Activated T-cell treated with anti-CD3 and anti-CD28 coated beads, Interleukin-2, amount 50 U/mL, for 4 hours (primary cell): ENCODE measurements at regions not wholly inside any gene's neighbourhood (a gene's known extent, or its start where the extent isn't known, plus 50 kb on each side); places are given as distances from the start of the nearest gene placed in this dataset.

Experiments
- ATAC-seq, 2 donors: fragments of 200-7000 bp; cut with Tn5 transposase; one replicate each; pipeline ENCODE4 v1.10.0; 2021
- DNase-seq: peaks from one replicate; pipeline ENCODE4 v3.0.0-alpha.2; 2020
- H3K27me3 Mint-ChIP-seq: one replicate; pipeline ENCODE4 v1.8.0; 2021; ENCODE audit warnings: low read depth, mixed read lengths
- H3K36me3 Mint-ChIP-seq: one replicate; pipeline ENCODE4 v1.8.0; 2022; ENCODE audit warnings: mixed read lengths; ENCODE audit not compliant: insufficient read depth
- H3K4me1 Mint-ChIP-seq: one replicate; pipeline ENCODE4 v1.8.0; 2021; ENCODE audit warnings: low read depth, mixed read lengths
- H3K4me3 Mint-ChIP-seq: one replicate; pipeline ENCODE4 v1.8.0; 2021; ENCODE audit warnings: mild to moderate bottlenecking, moderate library complexity, mixed read lengths
- H3K9me3 Mint-ChIP-seq: one replicate; pipeline ENCODE4 v1.8.0; 2021; ENCODE audit warnings: mixed read lengths

- H3K36me3 Mint-ChIP-seq: no peaks in the 10 kb centered on the region
- no peaks in the 10 kb centered on the region for H3K27me3 Mint-ChIP-seq
- ATAC-seq (no peak), DNase-seq (no peak)
- H3K4me3 Mint-ChIP-seq: no peak overlapping the region
- no peaks in the 10 kb centered on the region for H3K9me3 Mint-ChIP-seq
- H3K4me1 Mint-ChIP-seq: no peaks in the 10 kb centered on the region
These were observed 384.4 kb downstream of the TNS3 start for GRCh38 chr7:47197486-47197885.

- Mint-ChIP-seq H3K27me3 (no peaks in the 10 kb centered on the region), H3K4me1 (no peaks in the 10 kb centered on the region), H3K36me3 (no peaks in the 10 kb centered on the region), H3K9me3 (no peaks in the 10 kb centered on the region), H3K4me3 (no peak overlapping the region)
- DNase-seq (no peak), ATAC-seq (no peak)
These were observed 385.2 kb downstream of the TNS3 start for GRCh38 chr7:47196737-47197136.

- Mint-ChIP-seq H3K27me3 (no peaks in the 10 kb centered on the region), H3K4me3 (no peak overlapping the region), H3K4me1 (no peaks in the 10 kb centered on the region), H3K9me3 (no peaks in the 10 kb centered on the region), H3K36me3 (no peaks in the 10 kb centered on the region)
- ATAC-seq (no peak), DNase-seq (no peak)
These were observed 385.7 kb downstream of the TNS3 start for GRCh38 chr7:47196106-47196645.

- H3K9me3 Mint-ChIP-seq: no peaks in the 10 kb centered on the region
- no peak overlapping the region for H3K4me3 Mint-ChIP-seq
- no peak for ATAC-seq
- H3K27me3 Mint-ChIP-seq: no peaks in the 10 kb centered on the region
- DNase-seq: no peak
- no peaks in the 10 kb centered on the region for H3K36me3 Mint-ChIP-seq
- no peaks in the 10 kb centered on the region for H3K4me1 Mint-ChIP-seq
These were observed 386.3 kb downstream of the TNS3 start for GRCh38 chr7:47195641-47196040.

- ATAC-seq (no peak), DNase-seq (no peak)
- Mint-ChIP-seq H3K36me3 (no peaks in the 10 kb centered on the region), H3K4me3 (no peak overlapping the region), H3K27me3 (no peaks in the 10 kb centered on the region), H3K9me3 (no peaks in the 10 kb centered on the region), H3K4me1 (no peaks in the 10 kb centered on the region)
These were observed 387.3 kb downstream of the TNS3 start for GRCh38 chr7:47194516-47195057.

- DNase-seq: no peak
- no peak for ATAC-seq
- H3K27me3 Mint-ChIP-seq: no peaks in the 10 kb centered on the region
These were observed 388.9 kb downstream of the TNS3 start for GRCh38 chr7:47192978-47193377.

GRCh38 chr7:47191876-47192291, 390.0 kb downstream of the TNS3 start:
- no peak for DNase-seq
- H3K9me3 Mint-ChIP-seq: no peaks in the 10 kb centered on the region
- H3K4me1 Mint-ChIP-seq: no peaks in the 10 kb centered on the region
- no peak overlapping the region for H3K4me3 Mint-ChIP-seq
- no peaks in the 10 kb centered on the region for H3K27me3 Mint-ChIP-seq
- H3K36me3 Mint-ChIP-seq: no peaks in the 10 kb centered on the region
- no peak for ATAC-seq

More at GRCh38 chr7:47192978-47193377, 388.9 kb downstream of the TNS3 start:
- Mint-ChIP-seq H3K9me3 (no peaks in the 10 kb centered on the region), H3K4me3 (no peak overlapping the region), H3K36me3 (no peaks in the 10 kb centered on the region), H3K4me1 (no peaks in the 10 kb centered on the region)

- Mint-ChIP-seq H3K4me1 (no peaks in the 10 kb centered on the region), H3K9me3 (no peaks in the 10 kb centered on the region), H3K4me3 (no peak overlapping the region), H3K36me3 (no peaks in the 10 kb centered on the region), H3K27me3 (no peaks in the 10 kb centered on the region)
- ATAC-seq: no peak
- no peak for DNase-seq
These were observed 390.6 kb downstream of the TNS3 start for GRCh38 chr7:47191316-47191715.

- no peak overlapping the region for H3K4me3 Mint-ChIP-seq
- DNase-seq (no peak), ATAC-seq (no peak)
- H3K9me3 Mint-ChIP-seq: no peaks in the 10 kb centered on the region
- no peaks in the 10 kb centered on the region for H3K27me3 Mint-ChIP-seq
- H3K36me3 Mint-ChIP-seq: no peaks in the 10 kb centered on the region
- H3K4me1 Mint-ChIP-seq: no peaks in the 10 kb centered on the region
These were observed 391.4 kb downstream of the TNS3 start for GRCh38 chr7:47190462-47190861.

GRCh38 chr7:47188653-47189315, 393.1 kb downstream of the TNS3 start:
- no peak for ATAC-seq
- Mint-ChIP-seq H3K36me3 (no peaks in the 10 kb centered on the region), H3K4me3 (no peak overlapping the region), H3K4me1 (no peaks in the 10 kb centered on the region), H3K27me3 (no peaks in the 10 kb centered on the region), H3K9me3 (no peaks in the 10 kb centered on the region)
- DNase-seq: no peak

GRCh38 chr7:47188136-47188535, 393.8 kb downstream of the TNS3 start:
- Mint-ChIP-seq H3K4me1 (no peaks in the 10 kb centered on the region), H3K36me3 (no peaks in the 10 kb centered on the region), H3K9me3 (no peaks in the 10 kb centered on the region), H3K4me3 (no peak overlapping the region), H3K27me3 (no peaks in the 10 kb centered on the region)
- no peak for DNase-seq
- ATAC-seq: no peak

- Mint-ChIP-seq H3K9me3 (no peaks in the 10 kb centered on the region), H3K27me3 (no peaks in the 10 kb centered on the region), H3K36me3 (no peaks in the 10 kb centered on the region), H3K4me1 (no peaks in the 10 kb centered on the region), H3K4me3 (no peak overlapping the region)
- DNase-seq: no peak
- ATAC-seq: no peak
These were observed 395.6 kb downstream of the TNS3 start for GRCh38 chr7:47186316-47186715.

- Mint-ChIP-seq H3K9me3 (no peaks in the 10 kb centered on the region), H3K4me3 (no peak overlapping the region), H3K36me3 (no peaks in the 10 kb centered on the region), H3K27me3 (no peaks in the 10 kb centered on the region), H3K4me1 (no peaks in the 10 kb centered on the region)
- DNase-seq (no peak), ATAC-seq (no peak)
These were observed 396.1 kb downstream of the TNS3 start for GRCh38 chr7:47185839-47186238.

GRCh38 chr7:47185170-47185569, 396.7 kb downstream of the TNS3 start:
- DNase-seq (no peak), ATAC-seq (no peak)
- H3K4me3 Mint-ChIP-seq: no peak overlapping the region
- H3K4me1 Mint-ChIP-seq: no peaks in the 10 kb centered on the region
- no peaks in the 10 kb centered on the region for H3K36me3 Mint-ChIP-seq
- no peaks in the 10 kb centered on the region for H3K27me3 Mint-ChIP-seq
- H3K9me3 Mint-ChIP-seq: no peaks in the 10 kb centered on the region

GRCh38 chr7:47183862-47184590, 397.9 kb downstream of the TNS3 start:
- H3K36me3 Mint-ChIP-seq: no peaks in the 10 kb centered on the region
- no peak for DNase-seq
- no peak for ATAC-seq
- no peaks in the 10 kb centered on the region for H3K27me3 Mint-ChIP-seq
- H3K9me3 Mint-ChIP-seq: no peaks in the 10 kb centered on the region
- no peak overlapping the region for H3K4me3 Mint-ChIP-seq
- no peaks in the 10 kb centered on the region for H3K4me1 Mint-ChIP-seq
